IMR-90 (cell line): ENCODE measurements at regions not wholly inside any gene's neighbourhood (a gene's known extent, or its start where the extent isn't known, plus 50 kb on each side); places are given as distances from the start of the nearest gene placed in this dataset.

ENCODE experiments used
- ATAC-seq: fragments of 200-7000 bp; cut with Tn5 transposase; 2 replicates; pipeline ENCODE4 v1.9.1; 2020; ENCODE audit warnings: low read depth, mild to moderate bottlenecking, moderate library complexity
- BruUV-seq: library from RNA; stranded (reverse); fragments of 400-500 nt; replicated peaks from 2 replicates; lab custom pipeline; 2021; lab: Mats Ljungman, UMichigan
- CTCF ChIA-PET: fragments of 300-600 bp; formaldehyde crosslinking; extraction: SDS; loops from one replicate; lab custom pipeline; 2021; ENCODE audit warnings: antibody characterized with exemption; lab: Yijun Ruan, JAX
- POLR2A ChIA-PET: fragments of 300-600 bp; sonication (Branson Sonifier 250); formaldehyde crosslinking; loops from one replicate; lab custom pipeline; 2022; ENCODE audit warnings: antibody characterized with exemption; ENCODE audit not compliant: unreplicated experiment; lab: Charles Lee
- DNase-seq: peaks from one replicate; pipeline ENCODE4 v3.0.0; 2013
- H2AFZ ChIP-seq: replicated peaks from 2 replicates; pipeline ENCODE3; 2013; ENCODE audit warnings: low read length, mild to moderate bottlenecking; ENCODE audit not compliant: poor library complexity
- H2AK5ac ChIP-seq: 2 replicates; pipeline ENCODE4 v1.6.1; 2013; ENCODE audit warnings: low read depth, low read length, inconsistent platforms
- H2AK9ac ChIP-seq: replicated peaks from 2 replicates; pipeline ENCODE3; 2013; ENCODE audit warnings: mild to moderate bottlenecking, low read depth, low read length, moderate library complexity; ENCODE audit not compliant: poor library complexity
- H2BK120ac ChIP-seq: 2 replicates; pipeline ENCODE4 v1.6.1; 2013; ENCODE audit warnings: low read depth, low read length, inconsistent platforms
- H2BK15ac ChIP-seq: 3 replicates; pipeline ENCODE4 v1.6.1; 2013; ENCODE audit warnings: low read depth, low read length, inconsistent platforms
- H2BK20ac ChIP-seq: 2 replicates; pipeline ENCODE4 v1.6.1; 2013; ENCODE audit warnings: low read depth, mild to moderate bottlenecking, inconsistent platforms, low read length, moderate library complexity
- H2BK5ac ChIP-seq: 2 replicates; pipeline ENCODE4 v1.6.1; 2013; ENCODE audit warnings: mild to moderate bottlenecking, low read depth, low read length, inconsistent platforms; ENCODE audit not compliant: poor library complexity, severe bottlenecking
- H3K14ac ChIP-seq: replicated peaks from 2 replicates; pipeline ENCODE4 v1.6.1; 2013; ENCODE audit warnings: low read depth, low read length, inconsistent platforms
- H3K18ac ChIP-seq: 2 replicates; pipeline ENCODE4 v1.6.1; 2013; ENCODE audit warnings: low read depth, low read length, control low read depth
- H3K23ac ChIP-seq: 2 replicates; pipeline ENCODE4 v1.6.1; 2013; ENCODE audit warnings: low read depth, low read length, inconsistent platforms
- H3K27ac ChIP-seq: 2 replicates; pipeline ENCODE4 v1.5.1; 2013; ENCODE audit warnings: mild to moderate bottlenecking, control low read depth, low read length; ENCODE audit not compliant: insufficient read depth
- H3K27me3 ChIP-seq: 2 replicates; pipeline ENCODE4 v1.6.1; 2013; ENCODE audit warnings: low read length; ENCODE audit not compliant: control insufficient read depth, insufficient read depth
- H3K36me3 ChIP-seq: 2 replicates; pipeline ENCODE4 v1.6.1; 2013; ENCODE audit warnings: low read length, mixed read lengths; ENCODE audit not compliant: control insufficient read depth, insufficient read depth
- H3K4ac ChIP-seq: 2 replicates; pipeline ENCODE4 v1.6.1; 2013; ENCODE audit warnings: low read depth, low read length, inconsistent platforms
- H3K4me1 ChIP-seq: 2 replicates; pipeline ENCODE4 v1.6.1; 2013; ENCODE audit warnings: low read length, mixed read lengths; ENCODE audit not compliant: control insufficient read depth, insufficient read depth
- H3K4me2 ChIP-seq: 2 replicates; pipeline ENCODE4 v1.6.1; 2013; ENCODE audit warnings: low read depth, mild to moderate bottlenecking, control low read depth, low read length, moderate library complexity
- H3K4me3 ChIP-seq: 2 replicates; pipeline ENCODE4 v1.5.1; 2013; ENCODE audit warnings: low read depth, mild to moderate bottlenecking, control low read depth, low read length, moderate library complexity; ENCODE audit not compliant: insufficient read depth
- H3K56ac ChIP-seq: 2 replicates; pipeline ENCODE4 v1.6.1; 2013; ENCODE audit warnings: low read length, inconsistent platforms; ENCODE audit not compliant: insufficient read depth; ENCODE audit errors: extremely low read depth
- H3K79me1 ChIP-seq, 2 experiments: 2 replicates each; pipeline ENCODE4 v1.6.1; 2013; ENCODE audit warnings: low read length in 2 of 2, inconsistent platforms in 1 of 2, low read depth in 1 of 2
- H3K9ac ChIP-seq: 2 replicates; pipeline ENCODE4 v1.6.1; 2013; ENCODE audit warnings: low read depth, low read length, control low read depth
- H3K9me1 ChIP-seq: 2 replicates; pipeline ENCODE4 v1.6.1; 2013; ENCODE audit warnings: low read length, inconsistent platforms; ENCODE audit not compliant: insufficient read depth
- H3K9me3 ChIP-seq: 2 replicates; pipeline ENCODE4 v1.6.1; 2013; ENCODE audit warnings: low read length; ENCODE audit not compliant: control insufficient read depth, insufficient read depth
- H4K20me1 ChIP-seq: 2 replicates; pipeline ENCODE4 v1.6.1; 2013; ENCODE audit warnings: low read length, inconsistent platforms; ENCODE audit not compliant: insufficient read depth
- H4K5ac ChIP-seq: 2 replicates; pipeline ENCODE4 v1.6.1; 2013; ENCODE audit warnings: mild to moderate bottlenecking, low read depth, low read length, control low read depth
- H4K8ac ChIP-seq, 2 experiments: 2 replicates each; pipeline ENCODE4 v1.6.1; 2013; ENCODE audit warnings: low read depth in 2 of 2, low read length in 2 of 2, control low read depth in 1 of 2, inconsistent platforms in 1 of 2
- H4K91ac ChIP-seq: 2 replicates; pipeline ENCODE4 v1.6.1; 2013; ENCODE audit warnings: low read depth, low read length, inconsistent platforms; ENCODE audit not compliant: insufficient read depth
- BHLHE40 ChIP-seq: fragments of 150-350 bp; IDR thresholded peaks from 2 replicates; pipeline ENCODE4 v1.6.1; 2016; ENCODE audit warnings: mild to moderate bottlenecking, low read depth, low read length
- CEBPB ChIP-seq: IDR thresholded peaks from 2 replicates; pipeline ENCODE4 v1.6.1; 2012; ENCODE audit warnings: low read depth, low read length, improper control_type of control experiment
- MAFK ChIP-seq: IDR thresholded peaks from 2 replicates; pipeline ENCODE4 v1.6.1; 2012; ENCODE audit warnings: low read depth, low read length, improper control_type of control experiment
- MXI1 ChIP-seq: IDR thresholded peaks from 2 replicates; pipeline ENCODE4 v1.6.1; 2012; ENCODE audit warnings: low read depth, mild to moderate bottlenecking, low read length, moderate library complexity, borderline replicate concordance
- NFE2L2 ChIP-seq: fragments of 150-350 bp; IDR thresholded peaks from 2 replicates; pipeline ENCODE4 v1.6.1; 2016; ENCODE audit warnings: low read depth, mild to moderate bottlenecking, low read length
- POLR2A ChIP-seq: IDR thresholded peaks from 2 replicates; pipeline ENCODE4 v1.6.1; 2012; ENCODE audit warnings: mild to moderate bottlenecking, low read depth, low read length
- RAD21 ChIP-seq: IDR thresholded peaks from 2 replicates; pipeline ENCODE4 v1.6.1; 2012; ENCODE audit warnings: low read length, improper control_type of control experiment
- RCOR1 ChIP-seq: IDR thresholded peaks from 2 replicates; pipeline ENCODE4 v1.6.1; 2012; ENCODE audit warnings: mild to moderate bottlenecking, low read length, improper control_type of control experiment; ENCODE audit not compliant: insufficient replicate concordance
- WGBS, 2 experiments: methylation state at CpG; one replicate each; pipeline versions ENCODE4 v1.1.5 to v1.1.7; 2013; ENCODE audit warnings: missing lambda C conversion rate in 2 of 2; ENCODE audit not compliant: insufficient read length in 1 of 2; ENCODE audit errors: extremely low coverage in 2 of 2; 5-methylcytosine and 5-hydroxymethylcytosine counted together
- dilution Hi-C: fragments of 300-500 bp; cut with HindIII; formaldehyde crosslinking; loops from one replicate; pipeline ENCODE4 v1.14.3; 2018; ENCODE audit warnings: low sequenced_read_pairs; ENCODE audit not compliant: unreplicated experiment
- in situ Hi-C: fragments of 300-500 bp; cut with MboI; formaldehyde crosslinking; loops from 3 replicates; pipeline ENCODE4 v1.14.3; 2019; ENCODE audit warnings: low sequenced_read_pairs, inconsistent platforms, mixed read lengths
- intact Hi-C: fragments of 100-400 bp; cut with micrococcal nuclease; formaldehyde crosslinking; loops from 2 replicates; pipeline ENCODE4 v1.10.0; 2022
- TF ChIP-seq, protein P1 (sequence below): fragments of 150-350 bp; IDR thresholded peaks from 2 replicates; pipeline ENCODE4 v1.6.1; 2017; ENCODE audit warnings: mild to moderate bottlenecking, antibody characterized with exemption, low read length, low read depth

DNA sequence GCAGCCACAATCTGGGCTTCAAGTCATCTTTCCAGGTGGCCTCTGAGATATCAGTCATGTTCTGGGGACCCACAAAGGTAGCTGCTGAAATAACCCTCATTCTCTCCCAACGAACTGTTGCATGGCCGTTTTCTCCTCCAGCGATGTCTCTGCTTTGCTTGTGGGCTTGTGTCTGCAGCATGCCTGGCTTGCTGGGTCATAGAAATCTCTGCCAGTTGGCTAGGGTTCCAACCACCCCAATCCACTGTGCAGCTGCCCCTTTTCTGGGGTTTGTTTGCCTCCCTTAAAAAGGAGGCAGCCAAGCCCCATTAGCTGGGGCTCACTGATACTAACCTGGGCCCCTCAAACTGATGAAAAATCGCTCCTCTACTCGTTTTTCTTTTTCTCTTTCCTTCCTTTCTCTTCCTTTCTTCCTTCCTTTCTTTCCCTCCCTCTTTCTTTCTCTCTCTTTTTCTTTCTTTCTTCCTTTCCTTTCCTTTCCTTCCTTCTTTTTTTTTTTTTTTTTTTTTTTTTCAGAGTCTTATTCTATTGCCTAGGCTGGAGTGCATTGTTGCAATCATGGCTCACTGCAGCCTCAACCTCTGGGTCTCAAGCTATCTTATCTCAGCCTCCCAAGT, 680.0 kb downstream of the EPHA4 start:
- CTCF ChIA-PET: no interaction called here

More for the DNA sequence above, 680.0 kb downstream of the EPHA4 start:
- Histone ChIP-seq H2BK20ac (peak overlapping the region; percentile 68), H3K27ac (no peak overlapping the region), H3K56ac (no peak overlapping the region), H2AFZ (peak overlapping the region; percentile 54), H2AK9ac (no peak overlapping the region), H3K4me3 (no peak overlapping the region), H3K4me1 (no peaks in the 10 kb centered on the region), H3K9me1 (peaks cover 2% of the 10 kb centered on the region; the same call in 1 of the 2 replicates), H4K8ac (0 out of 4 replicates have a peak overlapping the region, but pooled peaks of 1 of the 2 experiments have one; percentile 3), H4K5ac (no peak overlapping the region), H2BK5ac (no peak overlapping the region), H3K4me2 (no peak overlapping the region), H4K91ac (no peak overlapping the region), H3K18ac (no peak overlapping the region), H3K36me3 (no peaks in the 10 kb centered on the region), H3K9ac (no peak overlapping the region), H3K23ac (no peak overlapping the region), H3K4ac (peak overlapping the region; percentile 47), H3K27me3 (no peaks in the 10 kb centered on the region), H2BK120ac (peak overlapping the region; percentile 54; the same call in 1 of the 2 replicates), H2BK15ac (no peak overlapping the region), H3K79me1 (no peaks in the 10 kb centered on the region), H3K14ac (no peak overlapping the region), H3K9me3 (no peaks in the 10 kb centered on the region), H2AK5ac (peak overlapping the region; percentile 26), H4K20me1 (no peaks in the 10 kb centered on the region)
- intact Hi-C loops: no loop called here
- ATAC-seq (no peak), DNase-seq (no peak)
- dilution Hi-C loops: no loop called here
- POLR2A ChIA-PET: interaction anchor here (0.5 kb wide), 1 partner anchor 50 kb away, joined by 4 read pairs; no protein-coding TSS in a partner anchor
- WGBS, 2 experiments: 87% methylated on average over 5 of the region's 5 CpGs; no CpG with 5 or more reads in 1 of the 2 experiments
- BruUV-seq: no TSS peak
- in situ Hi-C loops: no loop called here
- TF ChIP-seq CEBPB (no peak), POLR2A (no peak), RCOR1 (no peak), MXI1 (no peak), MAFK (no peak), RAD21 (no peak), BHLHE40 (no peak), NFE2L2 (no peak)
- TF ChIP-seq, protein P1, sequence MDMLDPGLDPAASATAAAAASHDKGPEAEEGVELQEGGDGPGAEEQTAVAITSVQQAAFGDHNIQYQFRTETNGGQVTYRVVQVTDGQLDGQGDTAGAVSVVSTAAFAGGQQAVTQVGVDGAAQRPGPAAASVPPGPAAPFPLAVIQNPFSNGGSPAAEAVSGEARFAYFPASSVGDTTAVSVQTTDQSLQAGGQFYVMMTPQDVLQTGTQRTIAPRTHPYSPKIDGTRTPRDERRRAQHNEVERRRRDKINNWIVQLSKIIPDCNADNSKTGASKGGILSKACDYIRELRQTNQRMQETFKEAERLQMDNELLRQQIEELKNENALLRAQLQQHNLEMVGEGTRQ: no peak
